ENCODE measurements at regions not wholly inside any gene's neighbourhood (a gene's known extent, or its start where the extent isn't known, plus 50 kb on each side); places are given as distances from the start of the nearest gene placed in this dataset.

DNA sequence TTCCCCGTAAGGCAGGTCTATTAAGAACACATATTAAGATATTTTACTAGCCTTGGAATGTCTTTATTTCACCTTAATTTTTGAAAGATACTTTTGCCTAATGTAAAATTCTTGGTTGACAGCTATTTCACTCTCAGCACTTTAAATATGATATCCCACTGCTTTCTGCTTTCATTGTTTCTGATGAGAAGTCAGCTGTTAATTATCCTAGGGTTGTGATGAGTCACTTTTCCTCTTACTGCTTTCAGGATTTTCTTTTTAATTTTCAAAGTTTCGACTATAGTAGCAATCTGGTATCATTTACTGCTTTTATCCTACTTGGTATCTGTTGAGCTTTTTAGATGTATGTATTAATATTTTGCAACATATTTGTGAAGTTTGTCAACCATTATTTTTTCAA is 578.9 kb upstream of the ATP2B1 start:
- H3K4me3 Mint-ChIP-seq, result no peak overlapping the region

GRCh38 chr12:90281154-90281868 is 572.7 kb upstream of the ATP2B1 start:
- H3K27ac Mint-ChIP-seq, result no peak overlapping the region
- TF ChIP-seq CTCF (IDR thresholded peaks at IDR 0.05; ENCODE audit: unreplicated experiment in 3 of 3), result no peak
- no peaks in the 10 kb centered on the region for H3K4me1 Mint-ChIP-seq
- H3K27me3 Mint-ChIP-seq (ENCODE audit: low read depth), result no peaks in the 10 kb centered on the region
- no peak overlapping the region for H3K4me3 Mint-ChIP-seq
- peaks cover 4% of the 10 kb centered on the region for H3K36me3 Mint-ChIP-seq (ENCODE audit: low read depth)
- H3K9me3 Mint-ChIP-seq, result peaks cover 38% of the 10 kb centered on the region

More for the DNA sequence above, 578.9 kb upstream of the ATP2B1 start:
- peaks cover 11% of the 10 kb centered on the region for H3K4me1 Mint-ChIP-seq
- H3K27me3 Mint-ChIP-seq (ENCODE audit: low read depth), result no peaks in the 10 kb centered on the region
- no peaks in the 10 kb centered on the region for H3K36me3 Mint-ChIP-seq (ENCODE audit: low read depth)
- no peak overlapping the region for H3K27ac Mint-ChIP-seq
- no peak for TF ChIP-seq CTCF (IDR thresholded peaks at IDR 0.05; ENCODE audit: unreplicated experiment in 3 of 3)
- peaks cover 31% of the 10 kb centered on the region for H3K9me3 Mint-ChIP-seq

DNA sequence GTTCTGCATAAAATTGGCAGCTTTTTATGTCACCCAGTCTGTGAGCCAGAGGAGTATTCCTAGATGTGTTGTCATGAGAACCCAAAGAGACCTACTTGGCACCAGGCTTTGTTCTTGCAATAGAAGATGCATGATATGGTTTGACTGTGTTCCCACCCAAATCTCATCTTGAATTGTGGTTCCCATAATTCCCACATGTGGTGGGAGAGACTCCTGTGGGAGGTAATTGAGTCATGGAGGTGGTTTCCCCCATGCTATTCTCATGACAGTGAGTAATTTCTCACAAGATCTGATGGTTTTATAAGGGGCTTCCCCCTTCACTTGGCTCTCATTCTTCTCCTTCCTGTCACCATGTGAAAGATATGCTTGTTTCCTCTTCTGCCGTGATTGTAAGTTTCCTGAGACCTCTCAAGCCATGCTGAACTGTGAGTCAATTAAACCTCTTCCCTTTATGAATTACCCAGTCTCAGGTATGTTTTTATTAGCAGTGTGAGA is 572.0 kb upstream of the ATP2B1 start:
- TF ChIP-seq CTCF (IDR thresholded peaks at IDR 0.05; ENCODE audit: unreplicated experiment in 3 of 3), result no peak
- Mint-ChIP-seq H3K4me3 (no peak overlapping the region), H3K27me3 (ENCODE audit: low read depth) (no peaks in the 10 kb centered on the region), H3K4me1 (no peaks in the 10 kb centered on the region), H3K36me3 (ENCODE audit: low read depth) (peaks cover 4% of the 10 kb centered on the region), H3K27ac (no peak overlapping the region), H3K9me3 (peaks cover 34% of the 10 kb centered on the region)

DNA sequence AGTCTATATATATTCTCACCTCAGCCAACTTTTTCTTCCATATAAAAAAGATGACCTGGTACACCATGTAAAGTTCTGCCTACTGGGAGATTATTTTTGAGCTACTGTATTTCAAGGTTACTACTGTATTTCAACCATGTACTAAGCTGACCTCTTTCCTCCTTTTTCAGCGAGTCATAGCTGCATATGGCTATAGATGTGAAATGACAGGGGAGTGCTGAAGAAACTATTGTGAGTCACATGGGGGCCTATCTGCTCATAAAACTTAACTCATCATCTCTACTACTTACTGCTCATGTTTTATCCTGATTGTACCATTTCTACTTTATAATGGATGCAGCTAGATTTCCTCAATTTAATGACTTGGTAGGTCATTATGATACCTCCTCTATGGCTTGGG is 571.4 kb upstream of the ATP2B1 start:
- Mint-ChIP-seq H3K4me3 (no peak overlapping the region), H3K4me1 (no peaks in the 10 kb centered on the region), H3K9me3 (peaks cover 33% of the 10 kb centered on the region), H3K27ac (no peak overlapping the region), H3K27me3 (ENCODE audit: low read depth) (no peaks in the 10 kb centered on the region), H3K36me3 (ENCODE audit: low read depth) (peaks cover 4% of the 10 kb centered on the region)
- no peak for TF ChIP-seq CTCF (IDR thresholded peaks at IDR 0.05; ENCODE audit: unreplicated experiment in 3 of 3)

DNA sequence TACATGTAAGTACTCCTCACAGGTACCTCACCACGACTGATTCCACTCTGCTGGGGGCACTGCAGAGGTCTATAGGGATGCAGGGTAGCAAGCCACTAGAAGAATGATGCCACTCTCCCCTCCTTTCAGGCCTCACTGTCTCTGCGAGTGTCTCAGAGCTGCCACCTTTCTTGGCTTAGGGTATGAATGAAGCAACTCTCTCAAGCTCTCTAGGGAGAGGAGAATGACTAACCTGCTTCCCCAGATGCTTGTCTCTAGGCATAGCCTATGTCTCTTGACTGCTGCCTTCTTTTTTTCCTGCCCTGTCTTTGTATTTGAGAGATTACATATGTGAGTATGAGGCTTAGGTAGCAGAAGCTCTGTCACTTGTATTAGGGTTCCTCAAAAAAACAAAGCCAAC is 566.5 kb upstream of the ATP2B1 start:
- Mint-ChIP-seq H3K36me3 (ENCODE audit: low read depth) (no peaks in the 10 kb centered on the region), H3K9me3 (peaks cover 9% of the 10 kb centered on the region), H3K4me1 (no peaks in the 10 kb centered on the region), H3K4me3 (no peak overlapping the region), H3K27me3 (ENCODE audit: low read depth) (no peaks in the 10 kb centered on the region), H3K27ac (no peak overlapping the region)
- no peak for TF ChIP-seq CTCF (IDR thresholded peaks at IDR 0.05; ENCODE audit: unreplicated experiment in 3 of 3)

- H3K9me3 Mint-ChIP-seq, result peaks cover 4% of the 10 kb centered on the region
- no peak for TF ChIP-seq CTCF (IDR thresholded peaks at IDR 0.05; ENCODE audit: unreplicated experiment in 3 of 3)
- no peaks in the 10 kb centered on the region for H3K27me3 Mint-ChIP-seq (ENCODE audit: low read depth)
- H3K27ac Mint-ChIP-seq, result no peak overlapping the region
- H3K36me3 Mint-ChIP-seq (ENCODE audit: low read depth), result no peaks in the 10 kb centered on the region
- H3K4me1 Mint-ChIP-seq, result no peaks in the 10 kb centered on the region
- no peak overlapping the region for H3K4me3 Mint-ChIP-seq
These were observed 565.8 kb upstream of the ATP2B1 start for GRCh38 chr12:90274407-90274806.

Measured in nephron (organoid).